ENCODE measurements at regions not wholly inside any gene's neighbourhood (a gene's known extent, or its start where the extent isn't known, plus 50 kb on each side); places are given as distances from the start of the nearest gene placed in this dataset.

DNA sequence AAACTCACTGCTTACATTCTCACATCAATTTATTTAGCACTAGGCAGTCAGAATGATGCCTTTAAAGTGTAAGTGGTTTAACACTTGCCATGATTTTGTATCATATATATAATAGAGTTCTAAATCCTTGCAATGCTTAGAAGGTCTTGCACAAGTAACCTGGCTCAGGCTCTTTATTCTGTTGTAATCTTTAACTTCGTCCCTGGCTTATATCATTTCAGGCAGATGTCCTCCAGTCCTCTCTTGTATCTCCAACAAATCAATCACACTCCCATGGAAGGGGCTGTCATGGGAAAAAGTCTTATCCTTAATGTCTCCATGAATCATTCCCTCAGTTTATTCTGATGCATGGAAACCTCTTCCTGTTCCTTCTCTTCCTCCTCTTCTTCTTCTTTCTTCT is 841.6 kb upstream of the B3GALT2 start:
- H3K4me2 ChIP-seq (ENCODE audit: low read length): no peak overlapping the region
- no peak overlapping the region for H3K27ac ChIP-seq (ENCODE audit: low read depth, low read length)
- no peak overlapping the region for H2AFZ ChIP-seq (ENCODE audit: low read depth, low read length, poor library complexity, severe bottlenecking)
- TF ChIP-seq POLR2AphosphoS5 (IDR thresholded peaks at IDR 0.05; ENCODE audit: low read depth, low read length) (no peak), SRF (IDR thresholded peaks at IDR 0.05; ENCODE audit: low read depth) (no peak), JUND (IDR thresholded peaks at IDR 0.05) (no peak), POLR2A (IDR thresholded peaks at IDR 0.05; ENCODE audit: borderline replicate concordance, extremely low read depth, insufficient read depth, insufficient read length) (no peak), CBX3 (IDR thresholded peaks at IDR 0.05; ENCODE audit: low read depth) (no peak), TCF7L2 (IDR thresholded peaks at IDR 0.05; ENCODE audit: borderline replicate concordance, extremely low read depth, insufficient read depth, insufficient read length) (no peak), EZH2phosphoT487 (IDR thresholded peaks at IDR 0.05; ENCODE audit: borderline replicate concordance) (no peak), SIN3A (IDR thresholded peaks at IDR 0.05; ENCODE audit: low read depth) (no peak), RAD21 (IDR thresholded peaks at IDR 0.05; ENCODE audit: low read depth) (no peak), ZNF274 (IDR thresholded peaks at IDR 0.05; ENCODE audit: low read depth, low read length) (no peak), ZFX (IDR thresholded peaks at IDR 0.05) (no peak), YY1 (IDR thresholded peaks at IDR 0.05; ENCODE audit: extremely low read depth, insufficient replicate concordance, low read depth, low read length) (no peak)
- TF ChIP-seq, protein P1, sequence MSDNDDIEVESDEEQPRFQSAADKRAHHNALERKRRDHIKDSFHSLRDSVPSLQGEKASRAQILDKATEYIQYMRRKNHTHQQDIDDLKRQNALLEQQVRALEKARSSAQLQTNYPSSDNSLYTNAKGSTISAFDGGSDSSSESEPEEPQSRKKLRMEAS (IDR thresholded peaks at IDR 0.05): no peak
- TF ChIP-seq, protein P2, sequence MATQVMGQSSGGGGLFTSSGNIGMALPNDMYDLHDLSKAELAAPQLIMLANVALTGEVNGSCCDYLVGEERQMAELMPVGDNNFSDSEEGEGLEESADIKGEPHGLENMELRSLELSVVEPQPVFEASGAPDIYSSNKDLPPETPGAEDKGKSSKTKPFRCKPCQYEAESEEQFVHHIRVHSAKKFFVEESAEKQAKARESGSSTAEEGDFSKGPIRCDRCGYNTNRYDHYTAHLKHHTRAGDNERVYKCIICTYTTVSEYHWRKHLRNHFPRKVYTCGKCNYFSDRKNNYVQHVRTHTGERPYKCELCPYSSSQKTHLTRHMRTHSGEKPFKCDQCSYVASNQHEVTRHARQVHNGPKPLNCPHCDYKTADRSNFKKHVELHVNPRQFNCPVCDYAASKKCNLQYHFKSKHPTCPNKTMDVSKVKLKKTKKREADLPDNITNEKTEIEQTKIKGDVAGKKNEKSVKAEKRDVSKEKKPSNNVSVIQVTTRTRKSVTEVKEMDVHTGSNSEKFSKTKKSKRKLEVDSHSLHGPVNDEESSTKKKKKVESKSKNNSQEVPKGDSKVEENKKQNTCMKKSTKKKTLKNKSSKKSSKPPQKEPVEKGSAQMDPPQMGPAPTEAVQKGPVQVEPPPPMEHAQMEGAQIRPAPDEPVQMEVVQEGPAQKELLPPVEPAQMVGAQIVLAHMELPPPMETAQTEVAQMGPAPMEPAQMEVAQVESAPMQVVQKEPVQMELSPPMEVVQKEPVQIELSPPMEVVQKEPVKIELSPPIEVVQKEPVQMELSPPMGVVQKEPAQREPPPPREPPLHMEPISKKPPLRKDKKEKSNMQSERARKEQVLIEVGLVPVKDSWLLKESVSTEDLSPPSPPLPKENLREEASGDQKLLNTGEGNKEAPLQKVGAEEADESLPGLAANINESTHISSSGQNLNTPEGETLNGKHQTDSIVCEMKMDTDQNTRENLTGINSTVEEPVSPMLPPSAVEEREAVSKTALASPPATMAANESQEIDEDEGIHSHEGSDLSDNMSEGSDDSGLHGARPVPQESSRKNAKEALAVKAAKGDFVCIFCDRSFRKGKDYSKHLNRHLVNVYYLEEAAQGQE (IDR thresholded peaks at IDR 0.05; ENCODE audit: low read depth): no peak
- TF ChIP-seq, protein P3, sequence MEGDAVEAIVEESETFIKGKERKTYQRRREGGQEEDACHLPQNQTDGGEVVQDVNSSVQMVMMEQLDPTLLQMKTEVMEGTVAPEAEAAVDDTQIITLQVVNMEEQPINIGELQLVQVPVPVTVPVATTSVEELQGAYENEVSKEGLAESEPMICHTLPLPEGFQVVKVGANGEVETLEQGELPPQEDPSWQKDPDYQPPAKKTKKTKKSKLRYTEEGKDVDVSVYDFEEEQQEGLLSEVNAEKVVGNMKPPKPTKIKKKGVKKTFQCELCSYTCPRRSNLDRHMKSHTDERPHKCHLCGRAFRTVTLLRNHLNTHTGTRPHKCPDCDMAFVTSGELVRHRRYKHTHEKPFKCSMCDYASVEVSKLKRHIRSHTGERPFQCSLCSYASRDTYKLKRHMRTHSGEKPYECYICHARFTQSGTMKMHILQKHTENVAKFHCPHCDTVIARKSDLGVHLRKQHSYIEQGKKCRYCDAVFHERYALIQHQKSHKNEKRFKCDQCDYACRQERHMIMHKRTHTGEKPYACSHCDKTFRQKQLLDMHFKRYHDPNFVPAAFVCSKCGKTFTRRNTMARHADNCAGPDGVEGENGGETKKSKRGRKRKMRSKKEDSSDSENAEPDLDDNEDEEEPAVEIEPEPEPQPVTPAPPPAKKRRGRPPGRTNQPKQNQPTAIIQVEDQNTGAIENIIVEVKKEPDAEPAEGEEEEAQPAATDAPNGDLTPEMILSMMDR (IDR thresholded peaks at IDR 0.05 in 2 of 3, conservative IDR thresholded peaks at IDR 0.05 in 1 of 3; ENCODE audit: borderline replicate concordance in 1 of 3, insufficient read depth in 1 of 3, low read depth in 2 of 3, low read length in 2 of 3): no peak
- TF ChIP-seq, protein P4, sequence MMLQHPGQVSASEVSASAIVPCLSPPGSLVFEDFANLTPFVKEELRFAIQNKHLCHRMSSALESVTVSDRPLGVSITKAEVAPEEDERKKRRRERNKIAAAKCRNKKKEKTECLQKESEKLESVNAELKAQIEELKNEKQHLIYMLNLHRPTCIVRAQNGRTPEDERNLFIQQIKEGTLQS (IDR thresholded peaks at IDR 0.05): no peak
- DNase-seq (ENCODE audit: low read depth, low spot score) (no peak), ATAC-seq (no peak)
- no peaks in the 10 kb centered on the region for H3K79me2 ChIP-seq (ENCODE audit: insufficient read depth, low read length)
- no peak overlapping the region for H3K4me3 ChIP-seq (replicated peaks in 1 of 2; ENCODE audit: low read depth in 1 of 2, low read length in 2 of 2)
- ChIA-PET CTCF (no interaction called here), POLR2A (no interaction called here), RAD21 (ENCODE audit: low non-redundant PET in 1 of 2, low total read pairs in 2 of 2, uncharacterized antibody in 2 of 2, unreplicated experiment in 2 of 2) (no interaction called here)
- no TSS peak for BruUV-seq (replicated peaks)
- intact Hi-C loops (cut with micrococcal nuclease): no loop called here
- H3K9me3 ChIP-seq (ENCODE audit: control insufficient read depth in 1 of 2, insufficient read depth in 1 of 2, low read depth in 1 of 2, low read length in 2 of 2): no peaks in the 10 kb centered on the region; a peak in 1 of 4 replicates
- H3K9me2 ChIP-seq (ENCODE audit: insufficient read depth): no peaks in the 10 kb centered on the region; the same call in 1 of the 2 replicates
- no peaks in the 10 kb centered on the region for H4K20me1 ChIP-seq (ENCODE audit: insufficient read depth)
- no peaks in the 10 kb centered on the region for H3K4me1 ChIP-seq (ENCODE audit: control insufficient read depth in 1 of 2, insufficient read depth in 2 of 2, low read length in 2 of 2)
- no peaks in the 10 kb centered on the region for H3K27me3 ChIP-seq (ENCODE audit: insufficient read depth, low read length)
- H3K9ac ChIP-seq (ENCODE audit: low read length): no peak overlapping the region
- H3K36me3 ChIP-seq (ENCODE audit: control insufficient read depth in 1 of 2, insufficient read depth in 2 of 2, low read length in 2 of 2): no peaks in the 10 kb centered on the region

Measured in HCT116 (cell line).